Esophagus muscularis mucosa (tissue), 4 donors: ENCODE measurements at regions not wholly inside any gene's neighbourhood (a gene's known extent, or its start where the extent isn't known, plus 50 kb on each side); places are given as distances from the start of the nearest gene placed in this dataset.

ENCODE experiments used
- DNase-seq: peaks from one replicate; pipeline ENCODE4 v3.0.0-alpha.2; 2017; ENCODE audit errors: extremely low spot score
- H3K27ac ChIP-seq, 4 donors: fragments of 200-600 bp; sonication (generic); replicated peaks in 1 of 4; 1 replicate in 3 of 4; 2 replicates in 1 of 4; pipeline ENCODE4 v1.5.1; 2016 to 2019; ENCODE audit warnings: mild to moderate bottlenecking in 1 of 4
- H3K27me3 ChIP-seq, 4 donors: fragments of 200-600 bp; sonication (generic); one replicate each; pipeline versions ENCODE4 v1.5.1 to v1.6.0; 2016 to 2019
- H3K36me3 ChIP-seq, 4 donors: fragments of 200-600 bp; sonication (generic); one replicate each; pipeline ENCODE4 v1.5.1; 2016 to 2019
- H3K4me1 ChIP-seq, 4 donors: fragments of 200-600 bp; sonication (generic); one replicate each; pipeline ENCODE4 v1.5.1; 2016 to 2019
- H3K4me3 ChIP-seq, 4 donors: fragments of 200-600 bp; sonication (generic); 1 replicate in 2 of 4; 2 replicates in 2 of 4; pipeline ENCODE4 v1.5.1; 2016 to 2019; ENCODE audit warnings: mild to moderate bottlenecking in 4 of 4, moderate library complexity in 1 of 4
- H3K9me3 ChIP-seq, 4 donors: fragments of 200-600 bp; sonication (generic); 1 replicate in 3 of 4; 2 replicates in 1 of 4; pipeline ENCODE4 v1.5.1; 2016 to 2019
- EP300 ChIP-seq: sonication (generic); formaldehyde crosslinking; IDR thresholded peaks from one replicate; pipeline ENCODE4 v1.6.1; 2017; ENCODE audit warnings: antibody characterized with exemption
- POLR2A ChIP-seq: fragments of 450-650 bp; IDR thresholded peaks from one replicate; pipeline ENCODE4 v1.6.1; 2017; ENCODE audit warnings: antibody characterized with exemption, moderate library complexity, mild to moderate bottlenecking, low read depth
- POLR2AphosphoS5 ChIP-seq, 2 donors: sonication (generic); formaldehyde crosslinking; IDR thresholded peaks; one replicate each; pipeline ENCODE4 v1.6.1; 2017; ENCODE audit warnings: antibody characterized with exemption in 2 of 2
- WGBS: methylation state at CpG from one replicate; pipeline ENCODE4 v1.1.5; 2018; 5-methylcytosine and 5-hydroxymethylcytosine counted together
- intact Hi-C: fragments of 100-400 bp; cut with DNase I; formaldehyde crosslinking; loops from one replicate; pipeline ENCODE4 v1.15.1; 2023
- TF ChIP-seq, protein P1 (sequence below), 3 experiments: fragments of 200-600 bp in 2 of 3; fragments of 450-650 bp in 1 of 3; sonication (generic) in 2 of 3; IDR thresholded peaks; one replicate each; pipeline ENCODE4 v1.5.1; 2017 to 2019; ENCODE audit warnings: antibody characterized with exemption in 3 of 3, mild to moderate bottlenecking in 2 of 3, moderate library complexity in 1 of 3

GRCh38 chr5:117588611-117589010 is 1014.0 kb upstream of the SEMA6A start:
- H3K36me3 ChIP-seq = no peaks in the 10 kb centered on the region
- peaks cover 0 to 6% (median 3%) of the 10 kb centered on the region in 4 donors for H3K4me1 ChIP-seq
- no peak overlapping the region for H3K27ac ChIP-seq
- H3K9me3 ChIP-seq = no peaks in the 10 kb centered on the region
- WGBS = 91% methylated on average over 2 of the region's 2 CpGs
- DNase-seq = no peak
- intact Hi-C loops = no loop called here
- no peak for TF ChIP-seq POLR2A
- no peak for TF ChIP-seq POLR2AphosphoS5 (IDR thresholded peaks at IDR 0.05)
- H3K4me3 ChIP-seq = no peak overlapping the region
- no peaks in the 10 kb centered on the region for H3K27me3 ChIP-seq

- no peak overlapping the region for H3K27ac ChIP-seq
- H3K4me3 ChIP-seq = no peak overlapping the region
- intact Hi-C loops = no loop called here
- 88% methylated on average over 1 of the region's 1 CpG for WGBS
- H3K36me3 ChIP-seq = no peaks in the 10 kb centered on the region
- no peaks in the 10 kb centered on the region for H3K27me3 ChIP-seq
- H3K9me3 ChIP-seq = no peaks in the 10 kb centered on the region
- no peaks in the 10 kb centered on the region for H3K4me1 ChIP-seq
- TF ChIP-seq EP300 (no peak), POLR2AphosphoS5 (IDR thresholded peaks at IDR 0.05) (no peak), POLR2A (no peak)
- TF ChIP-seq, protein P1, sequence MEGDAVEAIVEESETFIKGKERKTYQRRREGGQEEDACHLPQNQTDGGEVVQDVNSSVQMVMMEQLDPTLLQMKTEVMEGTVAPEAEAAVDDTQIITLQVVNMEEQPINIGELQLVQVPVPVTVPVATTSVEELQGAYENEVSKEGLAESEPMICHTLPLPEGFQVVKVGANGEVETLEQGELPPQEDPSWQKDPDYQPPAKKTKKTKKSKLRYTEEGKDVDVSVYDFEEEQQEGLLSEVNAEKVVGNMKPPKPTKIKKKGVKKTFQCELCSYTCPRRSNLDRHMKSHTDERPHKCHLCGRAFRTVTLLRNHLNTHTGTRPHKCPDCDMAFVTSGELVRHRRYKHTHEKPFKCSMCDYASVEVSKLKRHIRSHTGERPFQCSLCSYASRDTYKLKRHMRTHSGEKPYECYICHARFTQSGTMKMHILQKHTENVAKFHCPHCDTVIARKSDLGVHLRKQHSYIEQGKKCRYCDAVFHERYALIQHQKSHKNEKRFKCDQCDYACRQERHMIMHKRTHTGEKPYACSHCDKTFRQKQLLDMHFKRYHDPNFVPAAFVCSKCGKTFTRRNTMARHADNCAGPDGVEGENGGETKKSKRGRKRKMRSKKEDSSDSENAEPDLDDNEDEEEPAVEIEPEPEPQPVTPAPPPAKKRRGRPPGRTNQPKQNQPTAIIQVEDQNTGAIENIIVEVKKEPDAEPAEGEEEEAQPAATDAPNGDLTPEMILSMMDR (IDR thresholded peaks at IDR 0.05) = no peak
- DNase-seq = no peak
These were observed 1012.5 kb upstream of the SEMA6A start for GRCh38 chr5:117587111-117587510.

DNA sequence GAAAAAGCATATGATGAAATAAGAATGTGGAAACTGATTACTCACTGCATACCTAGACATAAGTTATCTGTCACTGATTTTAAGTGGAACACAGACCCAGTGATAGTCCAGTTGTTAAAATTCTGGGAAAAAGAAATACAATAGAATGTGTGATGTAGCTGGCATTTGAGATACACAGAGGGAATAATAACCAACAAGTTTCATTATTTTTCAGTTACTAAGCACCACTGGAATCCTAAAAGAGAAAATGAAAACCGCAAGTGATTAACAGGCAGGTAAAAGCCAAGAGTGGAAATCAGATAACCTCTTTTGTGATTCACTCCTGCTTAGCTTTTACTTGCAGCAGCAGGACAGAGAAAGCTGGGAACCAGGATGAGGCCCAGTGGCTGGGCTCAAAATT is 994.0 kb upstream of the SEMA6A start:
- no peaks in the 10 kb centered on the region for H3K9me3 ChIP-seq
- 84% methylated on average over 1 of the region's 1 CpG for WGBS
- TF ChIP-seq POLR2A = no peak
- no peak for TF ChIP-seq POLR2AphosphoS5 (IDR thresholded peaks at IDR 0.05)
- TF ChIP-seq, protein P1 (IDR thresholded peaks at IDR 0.05) = no peak
- no peak for TF ChIP-seq EP300
- intact Hi-C loops = no loop called here
- H3K4me1 ChIP-seq = no peaks in the 10 kb centered on the region
- no peak for DNase-seq
- no peak overlapping the region for H3K4me3 ChIP-seq
- no peaks in the 10 kb centered on the region for H3K27me3 ChIP-seq
- H3K27ac ChIP-seq = no peak overlapping the region
- no peaks in the 10 kb centered on the region for H3K36me3 ChIP-seq

- no peaks in the 10 kb centered on the region for H3K9me3 ChIP-seq
- no peaks in the 10 kb centered on the region for H3K27me3 ChIP-seq
- no peak overlapping the region for H3K27ac ChIP-seq
- no peak for TF ChIP-seq POLR2AphosphoS5 (IDR thresholded peaks at IDR 0.05)
- TF ChIP-seq, protein P1 (IDR thresholded peaks at IDR 0.05) = no peak
- TF ChIP-seq POLR2A = no peak
- no peak for TF ChIP-seq EP300
- no peaks in the 10 kb centered on the region for H3K4me1 ChIP-seq
- H3K4me3 ChIP-seq = no peak overlapping the region
- no peak for DNase-seq
- 96% methylated on average over 2 of the region's 2 CpGs for WGBS
- intact Hi-C loops = no loop called here
- no peaks in the 10 kb centered on the region for H3K36me3 ChIP-seq
These were observed 993.5 kb upstream of the SEMA6A start for GRCh38 chr5:117568126-117568525.

DNA sequence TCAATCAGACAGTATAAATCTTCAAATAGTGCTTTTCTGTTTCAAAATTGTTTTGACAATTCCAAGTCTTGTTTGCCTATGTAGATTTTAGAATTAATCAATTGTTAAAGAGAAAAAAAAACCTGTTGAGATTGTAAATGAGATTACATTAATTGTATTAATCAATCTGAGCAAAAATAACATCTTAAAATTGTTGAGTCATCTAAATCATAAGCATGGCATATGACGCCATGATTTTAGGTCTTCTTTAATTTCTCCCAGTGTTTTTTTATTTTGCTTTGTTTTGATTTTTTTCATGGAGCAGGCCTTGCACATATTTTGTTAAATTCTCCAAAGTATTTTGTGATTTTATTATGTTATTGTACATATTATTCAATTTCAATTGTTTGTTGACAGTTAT is 988.0 kb upstream of the SEMA6A start:
- no peak for TF ChIP-seq EP300
- TF ChIP-seq POLR2A = no peak
- TF ChIP-seq, protein P1 (IDR thresholded peaks at IDR 0.05) = no peak
- no peak for TF ChIP-seq POLR2AphosphoS5 (IDR thresholded peaks at IDR 0.05)
- Histone ChIP-seq H3K36me3 (no peaks in the 10 kb centered on the region), H3K4me1 (no peaks in the 10 kb centered on the region), H3K9me3 (no peaks in the 10 kb centered on the region), H3K27ac (no peak overlapping the region), H3K4me3 (no peak overlapping the region), H3K27me3 (no peaks in the 10 kb centered on the region)
- DNase-seq = no peak
- intact Hi-C loops = no loop called here
- 95% methylated on average over 1 of the region's 1 CpG for WGBS
